ENCODE measurements at regions not wholly inside any gene's neighbourhood (a gene's known extent, or its start where the extent isn't known, plus 50 kb on each side); places are given as distances from the start of the nearest gene placed in this dataset.

GRCh38 chr2:106280722-106281446 is 86.8 kb upstream of the UXS1 start (continued):
- no peak for TF ChIP-seq MAFG (tag; conservative IDR thresholded peaks at IDR 0.05)
- TF ChIP-seq SRF (CRISPR knock-in tag; IDR thresholded peaks at IDR 0.05) = no peak
- TF ChIP-seq ZBED1 (IDR thresholded peaks at IDR 0.05) = no peak

GRCh38 chr2:106280224-106280623 is 86.1 kb upstream of the UXS1 start:
- 4% methylated on average over 3 of the region's 3 CpGs for WGBS (ENCODE audit: insufficient coverage, low coverage, missing lambda C conversion rate)
- CTCF ChIA-PET (ENCODE audit: low intra/inter-chr PET ratio) = no interaction called here
- Histone ChIP-seq H4K20me1 (replicated peaks; ENCODE audit: control insufficient read depth, insufficient read depth, low read length) (no peaks in the 10 kb centered on the region), H3K9me1 (ENCODE audit: control insufficient read depth, insufficient read depth, low read length) (no peaks in the 10 kb centered on the region), H2AFZ (ENCODE audit: low read depth, low read length) (no peak overlapping the region), H3K9ac (ENCODE audit: insufficient read depth in 1 of 2, low read depth in 2 of 2, low read length in 2 of 2) (no peak overlapping the region), H3K9me3 (replicated peaks; ENCODE audit: control insufficient read depth, insufficient read depth, low read depth, low read length) (no peaks in the 10 kb centered on the region), H3K27ac (ENCODE audit: extremely low read depth, low read depth, low read length) (no peak overlapping the region), H3K4me2 (ENCODE audit: insufficient read depth, low read length) (no peak overlapping the region), H3K4me1 (replicated peaks in 1 of 2; ENCODE audit: control insufficient read depth in 2 of 2, insufficient read depth in 2 of 2, low read length in 2 of 2) (peaks cover 0 to 6% of the 10 kb centered on the region in 2 experiments; a peak in 2 of 5 replicates), H3K36me3 (ENCODE audit: control insufficient read depth, insufficient read depth, low read length) (no peaks in the 10 kb centered on the region), H3K79me2 (ENCODE audit: control insufficient read depth, insufficient read depth, low read length) (no peaks in the 10 kb centered on the region), H3K4me3 (no peak overlapping the region), H3K27me3 (ENCODE audit: control insufficient read depth in 2 of 2, insufficient read depth in 2 of 2, low read length in 2 of 2) (peaks cover 28 to 58% of the 10 kb centered on the region in 2 experiments)
- TF ChIP-seq MCM5 (IDR thresholded peaks at IDR 0.05; ENCODE audit: low read depth) = no peak
- TF ChIP-seq ZBTB33 (CRISPR knock-in tag; IDR thresholded peaks at IDR 0.05) = no peak
- no peak for TF ChIP-seq NFXL1 (CRISPR knock-in tag; IDR thresholded peaks at IDR 0.05)
- no peak for TF ChIP-seq ARID3B (CRISPR knock-in tag; IDR thresholded peaks at IDR 0.05; ENCODE audit: borderline replicate concordance)
- no peak for TF ChIP-seq MYNN (IDR thresholded peaks at IDR 0.05)
- TF ChIP-seq MYNN (CRISPR knock-in tag; IDR thresholded peaks at IDR 0.05) = no peak
- TF ChIP-seq KDM5B (IDR thresholded peaks at IDR 0.05; ENCODE audit: insufficient replicate concordance, low read depth, low read length) = no peak
- TF ChIP-seq ZNF354B (CRISPR knock-in tag; IDR thresholded peaks at IDR 0.05) = no peak
- TF ChIP-seq SREBF1 (IDR thresholded peaks at IDR 0.05; ENCODE audit: borderline replicate concordance, low read depth, low read length) = no peak
- TF ChIP-seq RHOXF2B (CRISPR knock-in tag; conservative IDR thresholded peaks at IDR 0.05) = no peak
- no peak for TF ChIP-seq NRF1 (conservative IDR thresholded peaks at IDR 0.05 in 1 of 2, IDR thresholded peaks at IDR 0.05 in 1 of 2)
- TF ChIP-seq ZNF668 (CRISPR knock-in tag; IDR thresholded peaks at IDR 0.05) = no peak
- TF ChIP-seq ZNF316 (IDR thresholded peaks at IDR 0.05) = no peak
- no peak for TF ChIP-seq ZKSCAN8 (CRISPR knock-in tag; IDR thresholded peaks at IDR 0.05)
- no peak for TF ChIP-seq GABPA (tag; conservative IDR thresholded peaks at IDR 0.05; ENCODE audit: low read depth)
- no peak for TF ChIP-seq XRCC4 (IDR thresholded peaks at IDR 0.05; ENCODE audit: extremely low read depth, insufficient read depth, insufficient read length)
- TF ChIP-seq ZKSCAN3 (CRISPR knock-in tag; IDR thresholded peaks at IDR 0.05) = no peak
- FAIRE-seq = no peak
- POLR2A ChIA-PET = no interaction called here
- no TSS peak for BruUV-seq (replicated peaks)
- intact Hi-C loops (cut with micrococcal nuclease) (no loop called here), in situ Hi-C loops (cut with MboI) (no loop called here)
- DNase-seq (ENCODE audit: extremely low read depth in 1 of 4, low spot score in 3 of 4) = no peak
- no peak for ATAC-seq

All from K562 (cell line).